ENCODE measurements at regions not wholly inside any gene's neighbourhood (a gene's known extent, or its start where the extent isn't known, plus 50 kb on each side); places are given as distances from the start of the nearest gene placed in this dataset.
"Not testable (repeated sequence)": the region's sequence is repeated elsewhere in the genome, so short reads cannot be mapped to it uniquely, and the experiment has no call there.

DNA sequence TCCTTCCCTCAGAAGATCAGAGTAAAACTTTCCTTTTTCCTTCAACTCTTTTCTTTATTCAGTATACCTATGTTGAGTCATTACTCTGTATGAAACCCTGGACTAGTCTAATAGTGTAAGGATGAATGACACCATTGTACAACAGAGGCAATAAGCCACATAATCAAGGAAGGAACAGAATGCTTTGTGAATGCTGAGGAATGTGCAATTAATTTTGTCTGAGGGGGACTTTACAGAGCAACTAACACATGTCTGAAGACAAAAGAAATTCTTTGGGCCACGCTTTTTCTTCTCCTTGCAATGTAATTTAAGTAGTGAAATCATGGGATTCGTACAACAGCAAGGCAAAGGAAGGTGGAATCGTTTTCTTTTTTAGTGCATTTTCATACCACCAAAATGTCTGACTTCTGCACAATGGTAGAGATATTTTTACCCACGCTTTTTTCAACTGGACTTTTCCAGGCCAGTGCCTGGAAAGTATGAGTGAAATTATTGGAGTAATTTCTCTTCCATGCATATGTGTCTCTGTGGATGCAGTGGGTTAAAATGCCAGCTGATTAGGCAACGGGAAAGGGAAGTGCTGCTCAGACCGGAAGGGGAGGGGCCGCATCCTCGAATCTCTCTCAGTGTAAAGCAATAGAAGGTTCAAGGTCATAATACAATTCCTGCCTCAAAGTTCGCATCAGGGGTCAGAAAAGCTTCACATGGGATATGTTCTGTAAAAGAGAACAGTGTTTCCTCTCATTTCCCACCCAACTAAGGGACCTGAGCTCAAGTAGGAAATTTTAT lies 89.9 kb upstream of the MTHFD1L start:
- DNase-seq = no peak

DNA sequence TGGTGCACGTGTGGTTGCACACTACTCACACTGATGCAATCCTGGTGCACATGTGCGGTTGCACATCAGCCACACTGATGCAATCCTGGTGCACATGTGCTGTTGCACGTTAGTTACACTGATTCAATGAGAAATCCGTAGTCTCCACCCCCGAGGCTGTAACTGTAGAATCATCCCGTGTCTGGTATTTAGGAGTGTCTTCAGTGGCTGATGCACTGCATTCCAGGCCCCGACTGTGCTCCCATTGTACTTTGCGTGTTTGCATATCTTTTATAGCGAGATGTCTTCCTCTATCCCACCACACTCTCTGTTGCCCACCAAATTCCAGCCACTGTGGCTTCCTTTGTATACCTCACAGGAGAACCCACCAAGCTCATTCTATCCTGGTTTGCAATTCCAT lies 87.8 kb upstream of the MTHFD1L start:
- no peak for DNase-seq

DNA sequence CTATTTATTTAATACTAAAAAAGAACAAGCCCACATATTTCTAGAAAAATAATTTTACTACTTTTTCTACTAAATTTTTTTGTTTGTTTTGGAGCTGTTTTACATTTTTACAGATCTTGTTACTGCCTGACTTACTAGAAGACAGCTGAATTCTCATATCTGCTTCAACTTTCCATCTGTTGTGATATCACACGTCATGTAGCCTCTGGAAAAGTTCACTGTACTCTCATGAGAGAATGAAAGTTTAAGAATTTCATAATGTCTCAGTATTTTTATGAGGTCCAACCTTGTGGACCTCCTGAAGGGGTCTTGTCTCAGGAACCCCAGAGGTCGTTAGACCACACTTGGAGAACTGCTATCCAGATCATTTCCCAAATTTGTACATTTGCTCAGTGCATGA lies 81.7 kb upstream of the MTHFD1L start:
- no peak for DNase-seq

DNA sequence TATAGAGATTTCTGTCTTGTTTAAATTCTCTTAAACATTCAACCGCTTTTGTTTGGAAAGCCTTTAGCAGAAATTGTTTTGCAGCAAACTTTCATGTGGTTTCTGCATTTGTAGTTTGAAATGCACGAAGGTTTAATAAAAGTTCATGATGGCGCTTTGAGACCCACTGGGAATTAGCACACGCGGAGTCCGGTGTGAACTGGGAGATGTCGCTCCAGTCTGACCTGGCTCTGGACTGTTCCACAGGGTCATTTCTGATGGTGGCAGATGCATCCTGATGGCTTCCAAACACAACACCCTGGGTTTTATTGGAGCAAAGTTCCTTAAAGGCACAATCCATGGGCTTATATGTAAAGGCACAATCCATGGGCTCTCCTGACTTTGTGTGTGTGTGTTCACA lies 78.1 kb upstream of the MTHFD1L start:
- no peak for DNase-seq

DNA sequence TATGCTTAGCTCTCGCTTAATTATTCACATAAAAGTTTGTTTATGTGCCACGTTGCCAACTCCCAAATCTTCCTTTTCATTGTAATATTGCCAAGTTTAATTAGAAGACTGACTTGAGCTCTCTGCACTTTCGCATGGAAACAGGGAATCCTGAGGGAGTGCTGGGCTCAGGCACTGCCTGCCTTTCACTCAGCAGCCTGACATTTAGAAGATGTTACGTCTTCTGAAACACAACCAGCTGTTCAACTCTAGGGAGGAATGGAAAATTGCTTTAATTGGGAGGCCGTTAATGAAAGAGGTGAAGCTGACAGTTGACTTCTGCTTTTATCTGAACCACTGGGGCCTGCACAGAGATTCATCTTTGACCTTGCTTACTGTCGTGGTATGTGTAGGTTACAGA lies 77.4 kb upstream of the MTHFD1L start:
- no peak for DNase-seq

DNA sequence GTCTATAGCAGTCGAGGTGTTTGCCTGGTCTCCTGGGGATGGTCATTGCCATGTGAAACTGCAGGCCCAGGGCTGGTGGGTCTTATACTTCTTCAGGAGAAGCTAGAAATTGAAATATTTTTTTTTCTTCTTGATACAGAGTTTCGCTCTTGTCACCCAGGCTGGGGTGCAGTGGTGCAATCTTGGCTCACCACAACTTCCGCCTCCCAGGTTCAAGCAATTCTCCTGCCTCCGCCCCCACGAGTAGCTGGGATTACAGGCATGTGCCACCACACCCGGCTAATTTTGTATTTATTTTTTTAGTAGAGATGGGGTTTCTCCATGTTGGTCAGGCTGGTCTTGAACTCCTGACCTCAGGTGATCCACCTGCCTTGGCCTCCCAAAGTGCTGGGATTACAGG lies 75.6 kb upstream of the MTHFD1L start:
- DNase-seq = not testable (repeated sequence)

DNA sequence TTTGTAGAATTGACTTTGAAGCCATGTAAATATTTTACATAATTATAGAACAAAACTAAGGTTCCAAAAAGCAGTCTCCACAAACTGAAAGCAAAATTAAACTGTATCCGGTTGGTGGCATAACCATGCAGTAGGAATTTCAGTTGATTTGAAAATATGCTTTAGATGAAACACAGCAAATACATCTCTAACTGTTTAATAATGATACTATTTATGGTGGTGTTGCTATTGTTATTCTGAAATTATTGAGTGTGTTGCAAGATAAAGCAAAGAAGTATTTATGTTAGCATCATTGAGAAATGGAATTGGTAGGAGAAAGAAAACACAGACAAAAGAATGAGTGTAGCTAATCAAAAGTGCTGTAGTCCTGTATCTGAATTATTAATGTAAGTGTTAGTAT lies 73.8 kb upstream of the MTHFD1L start:
- no peak for DNase-seq

DNA sequence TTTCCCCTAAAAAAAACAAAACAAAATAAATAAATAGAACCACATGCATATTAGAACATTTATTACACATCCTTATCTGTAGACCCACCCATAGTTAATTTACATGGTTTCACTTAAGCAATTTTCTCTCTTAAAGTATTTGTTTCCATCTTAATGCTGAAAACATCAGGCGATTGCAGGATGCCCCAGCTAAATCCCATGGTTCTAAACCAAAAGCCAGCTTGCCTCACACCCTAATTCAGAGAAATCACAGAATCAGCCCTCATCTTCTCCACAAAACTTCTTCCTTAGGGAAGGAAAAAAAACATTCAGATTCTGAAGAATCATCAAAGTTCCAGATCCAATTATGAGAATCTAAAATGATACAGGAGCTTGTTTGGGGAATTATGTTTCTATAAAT lies 67.6 kb upstream of the MTHFD1L start:
- no peak for DNase-seq

DNA sequence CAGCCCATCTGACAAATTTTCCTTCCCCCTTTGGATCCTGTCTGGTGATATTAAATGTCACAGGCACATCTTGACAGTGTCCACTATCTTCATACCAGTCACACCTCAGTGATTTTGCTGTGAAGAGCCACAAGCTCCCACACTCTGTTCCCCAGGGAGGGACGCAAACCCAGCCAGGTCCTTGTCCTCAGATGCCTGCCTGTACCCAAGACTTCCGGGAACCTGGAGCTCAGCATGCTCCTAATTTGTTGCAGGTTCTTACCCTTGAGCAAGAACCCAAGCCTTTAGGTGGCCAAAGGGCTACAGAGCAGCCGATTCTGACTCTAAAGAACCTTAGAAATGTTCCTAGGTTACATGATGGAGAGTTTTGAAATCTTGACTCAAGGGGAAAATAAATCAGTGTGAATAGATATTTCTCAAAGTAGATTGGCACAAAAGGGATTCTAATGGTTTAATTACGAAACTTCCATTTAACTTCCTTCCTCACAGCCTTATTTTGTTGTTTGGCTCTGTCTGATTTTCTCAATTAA lies 66.2 kb upstream of the MTHFD1L start:
- no peak for DNase-seq

DNA sequence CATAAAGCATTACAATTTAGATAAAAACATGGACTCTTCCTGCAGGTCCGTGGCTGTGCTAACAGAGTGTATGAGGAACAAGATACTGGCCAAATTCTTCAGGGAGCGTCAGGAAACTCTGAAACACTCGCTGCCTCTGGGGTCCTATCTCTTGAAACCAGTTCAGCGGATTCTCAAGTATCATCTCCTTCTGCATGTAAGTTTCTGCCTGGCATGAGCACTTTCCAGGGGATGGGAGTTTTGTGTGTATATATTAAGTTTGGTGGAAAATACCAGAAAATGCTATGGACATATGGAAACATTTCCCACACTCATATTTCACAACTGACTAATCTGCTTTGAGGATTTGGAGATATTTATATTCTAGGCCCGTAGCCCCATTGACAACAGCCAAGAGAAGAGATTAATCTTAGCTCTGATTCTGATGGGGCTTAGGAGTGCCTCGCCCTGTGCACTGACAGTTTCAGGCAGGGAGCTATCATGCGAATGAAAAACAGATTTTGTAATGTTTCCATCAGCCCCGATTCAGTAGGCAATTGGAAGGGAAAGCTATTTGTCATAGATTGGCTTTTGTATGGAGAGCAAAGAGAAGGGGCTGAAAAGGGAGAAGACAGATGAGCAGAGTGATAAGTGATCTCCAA lies 64.7 kb upstream of the MTHFD1L start:
- no peak for DNase-seq

DNA sequence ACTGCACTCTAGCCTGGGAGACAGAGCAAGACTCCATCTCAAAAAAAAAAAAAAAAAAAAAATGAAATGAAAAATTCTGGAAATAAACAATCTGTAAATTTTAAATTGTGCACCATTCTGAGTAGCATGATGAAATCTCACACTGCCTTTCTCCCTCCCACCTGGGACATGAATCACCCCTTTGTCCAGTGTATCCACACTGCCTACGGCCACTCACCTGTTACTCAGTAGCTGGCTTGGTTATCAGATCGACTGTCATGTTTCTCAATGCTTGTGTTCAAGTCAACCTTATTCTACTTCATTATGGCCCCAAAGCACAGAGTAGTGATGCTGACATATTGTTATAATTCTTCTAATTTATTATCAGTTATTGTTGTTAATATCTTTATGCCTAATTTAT lies 58.7 kb upstream of the MTHFD1L start:
- DNase-seq = no peak

DNA sequence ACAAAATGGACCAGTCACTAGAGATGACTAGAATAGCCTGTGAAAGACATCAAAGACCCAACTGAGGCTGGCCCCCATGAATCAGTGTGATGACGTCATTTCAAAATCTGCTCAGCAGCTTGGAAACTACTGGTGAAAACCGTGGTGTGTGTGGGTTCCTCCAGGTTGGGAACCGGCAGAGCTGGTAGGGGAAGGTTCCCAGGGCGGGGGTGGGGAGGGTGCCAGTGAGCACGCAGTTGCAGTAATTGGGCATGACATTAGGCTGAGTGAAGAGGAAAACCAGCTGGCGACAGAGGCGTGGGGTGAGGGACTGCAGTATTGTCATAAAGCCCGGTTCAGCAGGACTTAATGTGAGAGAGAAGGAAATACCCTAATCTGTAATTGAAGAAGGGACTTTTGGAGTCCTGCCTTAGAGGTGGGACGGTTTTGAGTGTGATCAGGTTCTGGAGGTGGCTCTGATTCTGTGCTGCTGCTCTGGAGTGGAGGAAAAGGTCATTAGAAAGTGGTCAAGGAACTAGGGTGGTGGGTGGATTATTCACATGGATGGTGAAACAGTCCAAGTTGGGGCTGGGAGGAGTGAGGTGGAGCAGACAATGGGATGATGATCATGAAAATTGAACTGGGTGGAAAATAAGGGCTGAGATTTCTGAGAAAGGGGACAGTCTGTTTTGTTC lies 52.0 kb upstream of the MTHFD1L start:
- DNase-seq = peak; percentile 37

DNA sequence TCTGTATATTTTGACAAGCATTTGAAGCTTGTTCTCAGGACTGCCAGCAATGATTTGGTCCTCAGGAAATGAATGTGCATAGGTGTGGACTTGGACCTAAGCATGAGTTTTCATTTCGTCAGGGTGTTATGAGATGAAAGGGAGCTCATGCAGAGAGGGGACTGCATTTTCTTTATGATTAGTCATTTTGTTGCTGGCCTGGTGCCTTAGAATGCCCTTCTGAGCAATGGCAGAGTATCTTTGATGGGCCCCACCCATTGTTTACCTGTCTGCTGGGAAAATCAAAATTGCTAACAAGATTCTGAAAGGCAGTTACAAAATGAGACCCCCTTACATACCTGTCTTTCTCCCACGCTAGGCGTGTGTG lies 51.5 kb upstream of the MTHFD1L start:
- DNase-seq = no peak

Data from activated CD4-positive, CD25-positive, alpha-beta regulatory T cell treated with anti-CD3 and anti-CD28 coated beads, Interleukin-2, amount 50 U/mL, for 72 hours (primary cell).